H9 (cell line): ENCODE measurements at regions not wholly inside any gene's neighbourhood (a gene's known extent, or its start where the extent isn't known, plus 50 kb on each side); places are given as distances from the start of the nearest gene placed in this dataset.

Experiments used
- DNase-seq: peaks from one replicate; pipeline ENCODE4 v3.0.0-alpha.2; 2017
- H2AFZ ChIP-seq: one replicate; pipeline ENCODE4 v1.6.1; 2013; ENCODE audit warnings: mild to moderate bottlenecking, low read length, control low read depth, moderate library complexity
- H2AK5ac ChIP-seq: 2 replicates; pipeline ENCODE4 v1.6.1; 2013; ENCODE audit warnings: low read length, control low read depth, mixed read lengths; ENCODE audit not compliant: insufficient read length
- H2BK120ac ChIP-seq: one replicate; pipeline ENCODE4 v1.6.1; 2013; ENCODE audit warnings: low read depth, mild to moderate bottlenecking, low read length, control low read depth, inconsistent platforms; ENCODE audit not compliant: poor library complexity, severe bottlenecking
- H2BK12ac ChIP-seq: 2 replicates; pipeline ENCODE4 v1.6.1; 2013; ENCODE audit warnings: low read length, control low read depth, mixed read lengths, low read depth; ENCODE audit not compliant: insufficient read length
- H2BK15ac ChIP-seq: 2 replicates; pipeline ENCODE4 v1.6.1; 2013; ENCODE audit warnings: low read depth, low read length, control low read depth
- H2BK20ac ChIP-seq: one replicate; pipeline ENCODE4 v1.6.1; 2013; ENCODE audit warnings: low read depth, mild to moderate bottlenecking, low read length, control low read depth, inconsistent platforms; ENCODE audit not compliant: poor library complexity, severe bottlenecking
- H2BK5ac ChIP-seq: 2 replicates; pipeline ENCODE4 v1.6.1; 2013; ENCODE audit warnings: low read length, control low read depth, mixed read lengths; ENCODE audit not compliant: insufficient read length
- H3K14ac ChIP-seq: 2 replicates; pipeline ENCODE4 v1.6.1; 2013; ENCODE audit warnings: low read length, control low read depth; ENCODE audit not compliant: insufficient read depth
- H3K18ac ChIP-seq: 2 replicates; pipeline ENCODE4 v1.6.1; 2013; ENCODE audit warnings: low read depth, mild to moderate bottlenecking, mixed read lengths, low read length, control low read depth; ENCODE audit not compliant: insufficient read length
- H3K23ac ChIP-seq: 2 replicates; pipeline ENCODE4 v1.6.1; 2013; ENCODE audit warnings: low read length, control low read depth, mixed read lengths, low read depth; ENCODE audit not compliant: insufficient read length
- H3K23me2 ChIP-seq: 2 replicates; pipeline ENCODE4 v1.6.1; 2013; ENCODE audit warnings: low read depth, mild to moderate bottlenecking, mixed read lengths, low read length, control low read depth; ENCODE audit not compliant: insufficient read length, poor library complexity, severe bottlenecking
- H3K27ac ChIP-seq: 2 replicates; pipeline ENCODE4 v1.5.1; 2013; ENCODE audit warnings: low read length, control low read depth, mixed read lengths, low read depth; ENCODE audit not compliant: insufficient read length
- H3K27me3 ChIP-seq: 2 replicates; pipeline ENCODE4 v1.6.1; 2013; ENCODE audit warnings: low read length, control low read depth, inconsistent platforms; ENCODE audit not compliant: insufficient read depth
- H3K4ac ChIP-seq: 2 replicates; pipeline ENCODE4 v1.6.1; 2013; ENCODE audit warnings: low read depth, mild to moderate bottlenecking, control low read depth, inconsistent platforms, low read length, moderate library complexity
- H3K4me1 ChIP-seq: 2 replicates; pipeline ENCODE4 v1.6.1; 2013; ENCODE audit warnings: low read length, control low read depth, inconsistent platforms; ENCODE audit not compliant: insufficient read depth
- H3K4me2 ChIP-seq: 2 replicates; pipeline ENCODE4 v1.6.1; 2013; ENCODE audit warnings: low read length, control low read depth, mixed read lengths; ENCODE audit not compliant: insufficient read length, insufficient read depth
- H3K56ac ChIP-seq: 2 replicates; pipeline ENCODE4 v1.6.1; 2013; ENCODE audit warnings: low read depth, mild to moderate bottlenecking, mixed read lengths, low read length, control low read depth; ENCODE audit not compliant: insufficient read length
- H3K79me1 ChIP-seq: 2 replicates; pipeline ENCODE4 v1.6.1; 2013; ENCODE audit warnings: low read depth, mild to moderate bottlenecking, moderate library complexity, low read length, control low read depth, inconsistent platforms; ENCODE audit not compliant: insufficient read depth, poor library complexity, severe bottlenecking
- H3K79me2 ChIP-seq: 2 replicates; pipeline ENCODE4 v1.6.1; 2013; ENCODE audit warnings: low read length, control low read depth, inconsistent platforms; ENCODE audit not compliant: insufficient read depth
- H3K9ac ChIP-seq: 2 replicates; pipeline ENCODE4 v1.6.1; 2013; ENCODE audit warnings: low read length, control low read depth, mixed read lengths; ENCODE audit not compliant: insufficient read length; ENCODE audit errors: extremely low read depth
- H3K9me3 ChIP-seq: one replicate; pipeline ENCODE4 v1.6.1; 2013; ENCODE audit warnings: low read depth, low read length, inconsistent platforms; ENCODE audit not compliant: control insufficient read depth
- H3T11ph ChIP-seq: one replicate; pipeline ENCODE4 v1.6.1; 2013; ENCODE audit warnings: mild to moderate bottlenecking, low read length, control low read depth, inconsistent platforms
- H4K20me1 ChIP-seq: one replicate; pipeline ENCODE4 v1.6.1; 2013; ENCODE audit not compliant: control insufficient read depth, insufficient read length, insufficient read depth
- H4K5ac ChIP-seq: 2 replicates; pipeline ENCODE4 v1.6.1; 2013; ENCODE audit warnings: low read depth, mild to moderate bottlenecking, mixed read lengths, low read length, control low read depth; ENCODE audit not compliant: insufficient read length
- H4K8ac ChIP-seq: replicated peaks from 2 replicates; pipeline ENCODE4 v1.6.1; 2013; ENCODE audit warnings: low read length, control low read depth, mixed read lengths, low read depth; ENCODE audit not compliant: insufficient read length
- H4K91ac ChIP-seq: 2 replicates; pipeline ENCODE4 v1.6.1; 2013; ENCODE audit warnings: low read depth, mild to moderate bottlenecking, moderate library complexity, mixed read lengths, low read length, control low read depth; ENCODE audit not compliant: insufficient read length
- H3K27ac Mint-ChIP-seq, 3 experiments: 2 replicates in 2 of 3; 3 replicates in 1 of 3; pipeline ENCODE4 v1.8.0; 2020 to 2021; ENCODE audit warnings: mixed read lengths in 3 of 3, mild to moderate bottlenecking in 1 of 3, moderate library complexity in 1 of 3
- H3K27me3 Mint-ChIP-seq: 2 replicates; pipeline ENCODE4 v1.8.0; 2021; ENCODE audit warnings: low read depth, mild to moderate bottlenecking, moderate library complexity, mixed read lengths
- H3K36me3 Mint-ChIP-seq, 3 experiments: 2 replicates in 2 of 3; 3 replicates in 1 of 3; pipeline ENCODE4 v1.8.0; 2020 to 2021; ENCODE audit warnings: low read depth in 3 of 3, mixed read lengths in 3 of 3; ENCODE audit not compliant: insufficient read depth in 1 of 3
- H3K4me1 Mint-ChIP-seq, 2 experiments: 2 replicates each; pipeline ENCODE4 v1.8.0; 2020; ENCODE audit warnings: mixed read lengths in 2 of 2
- H3K4me3 Mint-ChIP-seq, 2 experiments: 2 replicates in 1 of 2; 3 replicates in 1 of 2; pipeline ENCODE4 v1.8.0; 2020 to 2021; ENCODE audit warnings: mild to moderate bottlenecking in 2 of 2, mixed read lengths in 2 of 2, moderate library complexity in 1 of 2
- H3K9me3 Mint-ChIP-seq, 2 experiments: 2 replicates in 1 of 2; 3 replicates in 1 of 2; pipeline ENCODE4 v1.8.0; 2020; ENCODE audit warnings: mild to moderate bottlenecking in 2 of 2, mixed read lengths in 2 of 2, moderate library complexity in 1 of 2
- WGBS: extraction: QIAGEN DNeasy Blood & Tissue Kit; methylation state at CpG from one replicate; pipeline ENCODE4 v1.1.7; 2013; ENCODE audit warnings: missing lambda C conversion rate, low lambda C conversion rate, mixed read lengths; ENCODE audit not compliant: insufficient read length; ENCODE audit errors: extremely low coverage; 5-methylcytosine and 5-hydroxymethylcytosine counted together
- TF ChIP-seq, protein P1 (sequence below): fragments of 200-600 bp; sonication (generic); conservative IDR thresholded peaks from 3 replicates; pipeline ENCODE4 v1.8.0; 2021; ENCODE audit warnings: antibody characterized with exemption, mild to moderate bottlenecking

DNA sequence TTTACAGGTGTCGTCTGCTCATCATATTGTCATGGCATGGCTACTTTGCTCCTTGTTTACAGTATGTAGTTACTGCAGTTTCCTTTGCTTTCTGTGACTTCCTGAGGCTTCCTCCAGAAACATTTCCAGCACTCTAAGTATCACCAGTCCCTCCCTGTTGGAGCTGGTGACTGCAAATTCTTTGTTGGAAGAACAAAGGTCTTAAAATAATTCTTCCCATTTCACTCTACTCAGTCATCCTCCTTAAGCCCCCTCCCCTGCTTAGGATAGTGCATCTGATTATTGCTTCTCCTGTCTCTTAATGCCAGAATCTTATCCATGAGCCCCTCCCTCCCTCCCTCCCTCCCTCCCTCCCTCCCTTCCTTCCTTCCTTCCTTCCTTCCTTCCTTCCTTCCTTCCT is 72.0 kb downstream of the C3orf38 start:
- Histone ChIP-seq H3K14ac (no peak overlapping the region), H3K4ac (no peak overlapping the region), H3K23ac (no peak overlapping the region), H2BK20ac (no peak overlapping the region), H3K79me1 (no peaks in the 10 kb centered on the region), H2BK15ac (no peak overlapping the region), H3K23me2 (no peaks in the 10 kb centered on the region), H2AK5ac (no peak overlapping the region), H3K18ac (no peak overlapping the region), H3K79me2 (no peaks in the 10 kb centered on the region), H2AFZ (no peak overlapping the region), H2BK5ac (no peak overlapping the region), H3K4me1 (no peaks in the 10 kb centered on the region), H3T11ph (no peak overlapping the region), H4K8ac (no peak overlapping the region), H3K27ac (no peak overlapping the region), H2BK12ac (no peak overlapping the region), H4K20me1 (no peaks in the 10 kb centered on the region), H3K56ac (no peak overlapping the region), H3K9ac (no peak overlapping the region), H2BK120ac (no peak overlapping the region), H4K5ac (no peak overlapping the region), H3K27me3 (no peaks in the 10 kb centered on the region), H3K4me2 (no peak overlapping the region), H4K91ac (no peak overlapping the region), H3K9me3 (no peaks in the 10 kb centered on the region)
- DNase-seq: no peak
- WGBS: no CpG with 5 or more reads among the region's 1 CpG
- TF ChIP-seq, protein P1, sequence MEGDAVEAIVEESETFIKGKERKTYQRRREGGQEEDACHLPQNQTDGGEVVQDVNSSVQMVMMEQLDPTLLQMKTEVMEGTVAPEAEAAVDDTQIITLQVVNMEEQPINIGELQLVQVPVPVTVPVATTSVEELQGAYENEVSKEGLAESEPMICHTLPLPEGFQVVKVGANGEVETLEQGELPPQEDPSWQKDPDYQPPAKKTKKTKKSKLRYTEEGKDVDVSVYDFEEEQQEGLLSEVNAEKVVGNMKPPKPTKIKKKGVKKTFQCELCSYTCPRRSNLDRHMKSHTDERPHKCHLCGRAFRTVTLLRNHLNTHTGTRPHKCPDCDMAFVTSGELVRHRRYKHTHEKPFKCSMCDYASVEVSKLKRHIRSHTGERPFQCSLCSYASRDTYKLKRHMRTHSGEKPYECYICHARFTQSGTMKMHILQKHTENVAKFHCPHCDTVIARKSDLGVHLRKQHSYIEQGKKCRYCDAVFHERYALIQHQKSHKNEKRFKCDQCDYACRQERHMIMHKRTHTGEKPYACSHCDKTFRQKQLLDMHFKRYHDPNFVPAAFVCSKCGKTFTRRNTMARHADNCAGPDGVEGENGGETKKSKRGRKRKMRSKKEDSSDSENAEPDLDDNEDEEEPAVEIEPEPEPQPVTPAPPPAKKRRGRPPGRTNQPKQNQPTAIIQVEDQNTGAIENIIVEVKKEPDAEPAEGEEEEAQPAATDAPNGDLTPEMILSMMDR: no peak
- Mint-ChIP-seq H3K27ac (no peak overlapping the region), H3K9me3 (no peaks in the 10 kb centered on the region), H3K4me3 (no peak overlapping the region), H3K27me3 (no peaks in the 10 kb centered on the region), H3K4me1 (peaks cover 14% of the 10 kb centered on the region in 2 experiments), H3K36me3 (no peaks in the 10 kb centered on the region; a peak in 1 of 7 replicates)
